Upper lobe of left lung (tissue), 4 donors: ENCODE measurements at regions not wholly inside any gene's neighbourhood (a gene's known extent, or its start where the extent isn't known, plus 50 kb on each side); places are given as distances from the start of the nearest gene placed in this dataset.

Source experiments
- CTCF ChIP-seq, 6 experiments: fragments of 450-650 bp in 4 of 6; fragments of 200-600 bp in 2 of 6; sonication (generic) in 2 of 6; IDR thresholded peaks; one replicate each; pipeline ENCODE4 v1.5.1; 2016 to 2019; ENCODE audit warnings: antibody characterized with exemption in 6 of 6
- POLR2A ChIP-seq, 4 donors: fragments of 450-650 bp; IDR thresholded peaks; one replicate each; pipeline ENCODE4 v1.5.1; 2016 to 2017; ENCODE audit warnings: antibody characterized with exemption in 4 of 4, mild to moderate bottlenecking in 2 of 4
- POLR2AphosphoS5 ChIP-seq, 2 donors: sonication (generic); formaldehyde crosslinking; IDR thresholded peaks; one replicate each; pipeline ENCODE4 v1.5.1; 2017; ENCODE audit warnings: antibody characterized with exemption in 2 of 2

GRCh38 chr6:15874326-15874725 is 211.5 kb upstream of the DTNBP1 start:
- TF ChIP-seq CTCF (IDR thresholded peaks at IDR 0.05) (no peak), POLR2A (IDR thresholded peaks at IDR 0.05) (no peak), POLR2AphosphoS5 (IDR thresholded peaks at IDR 0.05) (no peak)
